ENCODE measurements at regions not wholly inside any gene's neighbourhood (a gene's known extent, or its start where the extent isn't known, plus 50 kb on each side); places are given as distances from the start of the nearest gene placed in this dataset.

DNA sequence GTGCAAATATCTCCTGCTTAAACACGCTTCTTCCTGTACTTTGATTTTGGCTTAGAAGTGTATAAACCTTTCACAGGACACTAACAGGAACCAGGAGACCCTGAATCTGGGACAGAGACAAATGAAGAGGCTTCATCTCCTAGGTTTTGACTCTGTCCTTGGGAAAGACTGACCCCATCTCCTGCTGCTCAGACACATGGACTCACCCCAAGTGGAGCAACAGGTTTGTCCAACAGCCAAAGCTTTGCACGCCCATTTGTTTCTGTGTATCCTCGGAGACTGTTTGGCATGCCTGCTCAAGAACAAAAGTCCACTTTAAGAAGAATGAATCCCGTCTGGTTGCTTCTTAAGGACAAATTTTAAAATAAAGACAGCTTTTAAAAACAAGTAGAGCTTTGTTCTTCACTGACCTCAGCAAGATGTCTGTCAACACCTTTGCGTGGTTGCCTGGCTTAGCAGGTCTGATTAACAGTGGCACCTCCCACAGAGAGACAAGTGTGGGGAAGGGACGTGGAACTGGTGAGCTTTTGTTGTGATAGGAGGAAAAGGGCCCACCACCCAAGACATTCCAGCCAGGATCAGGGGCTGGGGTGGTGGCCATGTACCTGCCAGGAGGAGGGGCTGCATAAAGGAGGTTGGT lies 202.6 kb downstream of the SOD2 start:
- Mint-ChIP-seq H3K36me3 (no peaks in the 10 kb centered on the region), H3K27ac (no peak overlapping the region), H3K9me3 (peaks cover 0 to 4% (median 0%) of the 10 kb centered on the region in 7 donors), H3K4me1 (no peaks in the 10 kb centered on the region), H3K27me3 (peaks cover 12% of the 10 kb centered on the region), H3K4me3 (no peak overlapping the region)
- H3K27ac ChIP-seq (ENCODE audit: insufficient read depth, low read length, poor library complexity, severe bottlenecking): no peak overlapping the region
- DNase-seq (no peak), ATAC-seq (ENCODE audit: low read depth in 2 of 2) (no peak)
- H3K4me1 ChIP-seq (ENCODE audit: control insufficient read depth, insufficient read depth, low read length, poor library complexity, severe bottlenecking): no peaks in the 10 kb centered on the region
- no peaks in the 10 kb centered on the region for H3K36me3 ChIP-seq (ENCODE audit: control insufficient read depth, insufficient read depth, low read length)
- H3K27me3 ChIP-seq (ENCODE audit: control insufficient read depth, insufficient read depth, low read length): no peaks in the 10 kb centered on the region
- H3K4me3 ChIP-seq (ENCODE audit: low read depth, low read length): no peak overlapping the region
- no peaks in the 10 kb centered on the region for H3K9me3 ChIP-seq (ENCODE audit: control insufficient read depth in 2 of 2, low read length in 2 of 2)

GRCh38 chr6:159487636-159488035 lies 205.4 kb downstream of the SOD2 start:
- Histone ChIP-seq H3K9me3 (ENCODE audit: control insufficient read depth in 2 of 2, low read length in 2 of 2) (no peaks in the 10 kb centered on the region), H3K4me1 (ENCODE audit: control insufficient read depth, insufficient read depth, low read length, poor library complexity, severe bottlenecking) (no peaks in the 10 kb centered on the region), H3K4me3 (ENCODE audit: low read depth, low read length) (no peak overlapping the region), H3K27ac (ENCODE audit: insufficient read depth, low read length, poor library complexity, severe bottlenecking) (no peak overlapping the region), H3K27me3 (ENCODE audit: control insufficient read depth, insufficient read depth, low read length) (peaks cover 6% of the 10 kb centered on the region), H3K36me3 (ENCODE audit: control insufficient read depth, insufficient read depth, low read length) (no peaks in the 10 kb centered on the region)
- DNase-seq: no peak
- Mint-ChIP-seq H3K9me3 (no peaks in the 10 kb centered on the region), H3K36me3 (no peaks in the 10 kb centered on the region), H3K27me3 (peaks cover 16% of the 10 kb centered on the region), H3K27ac (no peak overlapping the region), H3K4me3 (no peak overlapping the region), H3K4me1 (no peaks in the 10 kb centered on the region)
- ATAC-seq (ENCODE audit: low read depth in 2 of 2): no peak

GRCh38 chr6:159483259-159483658 lies 209.8 kb downstream of the SOD2 start:
- Mint-ChIP-seq H3K4me3 (no peak overlapping the region), H3K4me1 (no peaks in the 10 kb centered on the region), H3K27ac (no peak overlapping the region), H3K27me3 (peaks cover 30% of the 10 kb centered on the region), H3K9me3 (no peaks in the 10 kb centered on the region), H3K36me3 (no peaks in the 10 kb centered on the region)
- no peak for ATAC-seq (ENCODE audit: low read depth in 2 of 2)
- Histone ChIP-seq H3K36me3 (ENCODE audit: control insufficient read depth, insufficient read depth, low read length) (no peaks in the 10 kb centered on the region), H3K9me3 (ENCODE audit: control insufficient read depth in 2 of 2, low read length in 2 of 2) (no peaks in the 10 kb centered on the region), H3K4me1 (ENCODE audit: control insufficient read depth, insufficient read depth, low read length, poor library complexity, severe bottlenecking) (no peaks in the 10 kb centered on the region), H3K27me3 (ENCODE audit: control insufficient read depth, insufficient read depth, low read length) (peaks cover 9% of the 10 kb centered on the region), H3K27ac (ENCODE audit: insufficient read depth, low read length, poor library complexity, severe bottlenecking) (no peak overlapping the region), H3K4me3 (ENCODE audit: low read depth, low read length) (no peak overlapping the region)
- no peak for DNase-seq

DNA sequence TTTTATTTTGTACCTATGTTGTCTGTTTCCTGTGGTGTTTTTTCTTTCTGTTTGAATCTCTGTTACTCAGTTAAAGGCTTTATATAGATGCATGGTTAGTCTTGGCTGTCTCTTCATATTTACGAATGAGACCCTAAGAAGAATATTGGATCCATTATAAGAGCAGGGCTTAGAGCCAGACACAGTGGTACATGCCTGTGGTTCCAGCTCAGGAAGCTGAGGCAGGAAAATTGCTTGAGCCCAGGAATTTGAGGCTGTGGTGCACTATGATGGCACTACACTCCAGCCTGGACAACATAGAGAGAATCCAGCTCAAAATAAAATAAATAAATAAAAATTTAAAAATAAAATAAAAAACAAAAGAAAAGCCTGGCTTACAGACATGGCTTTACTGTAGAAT lies 211.1 kb downstream of the SOD2 start:
- Mint-ChIP-seq H3K27ac (no peak overlapping the region), H3K9me3 (no peaks in the 10 kb centered on the region), H3K27me3 (peaks cover 30% of the 10 kb centered on the region), H3K4me1 (no peaks in the 10 kb centered on the region), H3K36me3 (no peaks in the 10 kb centered on the region), H3K4me3 (no peak overlapping the region)
- no peak overlapping the region for H3K27ac ChIP-seq (ENCODE audit: insufficient read depth, low read length, poor library complexity, severe bottlenecking)
- no peak overlapping the region for H3K4me3 ChIP-seq (ENCODE audit: low read depth, low read length)
- H3K9me3 ChIP-seq (ENCODE audit: control insufficient read depth in 2 of 2, low read length in 2 of 2): no peaks in the 10 kb centered on the region
- DNase-seq (no peak), ATAC-seq (ENCODE audit: low read depth in 2 of 2) (no peak)
- H3K27me3 ChIP-seq (ENCODE audit: control insufficient read depth, insufficient read depth, low read length): peaks cover 11% of the 10 kb centered on the region
- no peaks in the 10 kb centered on the region for H3K4me1 ChIP-seq (ENCODE audit: control insufficient read depth, insufficient read depth, low read length, poor library complexity, severe bottlenecking)
- no peaks in the 10 kb centered on the region for H3K36me3 ChIP-seq (ENCODE audit: control insufficient read depth, insufficient read depth, low read length)

DNA sequence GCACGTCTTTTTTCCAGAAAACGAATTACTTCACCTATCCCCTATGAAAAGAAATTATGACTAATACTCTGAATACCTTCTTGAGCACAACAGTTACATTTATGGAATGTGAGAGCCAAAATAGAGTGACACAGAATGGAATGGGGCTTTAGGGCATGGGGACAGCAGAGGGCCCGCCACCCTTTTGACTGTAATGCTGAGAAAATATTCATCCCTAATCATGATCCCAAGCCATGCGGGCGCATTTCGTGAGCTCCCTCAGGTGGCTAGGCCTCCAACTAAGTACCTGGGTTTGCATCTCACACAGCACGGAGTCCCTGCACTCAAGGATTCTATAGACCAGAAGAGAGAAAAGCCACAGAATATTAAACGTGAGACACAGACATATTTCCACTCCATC lies 212.6 kb downstream of the SOD2 start:
- Histone ChIP-seq H3K4me1 (ENCODE audit: control insufficient read depth, insufficient read depth, low read length, poor library complexity, severe bottlenecking) (no peaks in the 10 kb centered on the region), H3K9me3 (ENCODE audit: control insufficient read depth in 2 of 2, low read length in 2 of 2) (no peaks in the 10 kb centered on the region)

DNA sequence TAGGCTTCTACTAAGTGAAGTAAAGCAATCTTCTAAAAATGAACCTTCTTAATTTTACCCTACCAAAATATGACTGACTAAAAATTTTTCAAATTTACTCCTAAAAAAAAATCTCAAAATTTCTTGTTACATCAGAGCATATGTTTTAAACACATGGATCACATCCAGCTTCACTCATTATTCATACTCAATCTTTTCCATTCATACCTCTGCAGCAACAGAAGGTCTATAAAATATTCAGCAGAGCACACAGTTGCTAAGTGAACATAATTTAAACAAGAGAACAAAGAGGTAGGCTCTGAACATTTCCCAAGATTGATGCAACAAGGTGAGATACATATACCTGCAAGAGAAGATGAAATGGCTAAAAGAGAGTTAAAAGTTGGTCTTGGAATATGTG lies 213.9 kb downstream of the SOD2 start:
- no peaks in the 10 kb centered on the region for H3K9me3 ChIP-seq (ENCODE audit: control insufficient read depth in 2 of 2, low read length in 2 of 2)
- Mint-ChIP-seq H3K27ac (no peak overlapping the region), H3K36me3 (no peaks in the 10 kb centered on the region), H3K4me3 (no peak overlapping the region), H3K9me3 (peaks cover 0 to 2% (median 0%) of the 10 kb centered on the region in 7 donors), H3K27me3 (peaks cover 30% of the 10 kb centered on the region), H3K4me1 (no peaks in the 10 kb centered on the region)
- no peaks in the 10 kb centered on the region for H3K4me1 ChIP-seq (ENCODE audit: control insufficient read depth, insufficient read depth, low read length, poor library complexity, severe bottlenecking)
- H3K36me3 ChIP-seq (ENCODE audit: control insufficient read depth, insufficient read depth, low read length): no peaks in the 10 kb centered on the region
- DNase-seq (no peak), ATAC-seq (ENCODE audit: low read depth in 2 of 2) (no peak)
- H3K27me3 ChIP-seq (ENCODE audit: control insufficient read depth, insufficient read depth, low read length): peaks cover 11% of the 10 kb centered on the region
- no peak overlapping the region for H3K4me3 ChIP-seq (ENCODE audit: low read depth, low read length)
- no peak overlapping the region for H3K27ac ChIP-seq (ENCODE audit: insufficient read depth, low read length, poor library complexity, severe bottlenecking)

More for the DNA sequence above, 212.6 kb downstream of the SOD2 start:
- ATAC-seq (ENCODE audit: low read depth in 2 of 2) (no peak), DNase-seq (no peak)
- Mint-ChIP-seq H3K27me3 (peaks cover 30% of the 10 kb centered on the region), H3K27ac (no peak overlapping the region), H3K36me3 (no peaks in the 10 kb centered on the region), H3K9me3 (peaks cover 0 to 2% (median 0%) of the 10 kb centered on the region in 7 donors), H3K4me3 (no peak overlapping the region), H3K4me1 (no peaks in the 10 kb centered on the region)
- Histone ChIP-seq H3K4me3 (ENCODE audit: low read depth, low read length) (no peak overlapping the region), H3K36me3 (ENCODE audit: control insufficient read depth, insufficient read depth, low read length) (no peaks in the 10 kb centered on the region), H3K27me3 (ENCODE audit: control insufficient read depth, insufficient read depth, low read length) (peaks cover 13% of the 10 kb centered on the region), H3K27ac (ENCODE audit: insufficient read depth, low read length, poor library complexity, severe bottlenecking) (no peak overlapping the region)

- ATAC-seq (ENCODE audit: low read depth in 2 of 2) (no peak), DNase-seq (no peak)
- H3K27me3 Mint-ChIP-seq: peaks cover 2% of the 10 kb centered on the region
- Histone ChIP-seq H3K36me3 (ENCODE audit: control insufficient read depth, insufficient read depth, low read length) (no peaks in the 10 kb centered on the region), H3K9me3 (ENCODE audit: control insufficient read depth in 2 of 2, low read length in 2 of 2) (no peaks in the 10 kb centered on the region), H3K4me1 (ENCODE audit: control insufficient read depth, insufficient read depth, low read length, poor library complexity, severe bottlenecking) (no peaks in the 10 kb centered on the region), H3K4me3 (ENCODE audit: low read depth, low read length) (no peak overlapping the region), H3K27ac (ENCODE audit: insufficient read depth, low read length, poor library complexity, severe bottlenecking) (no peak overlapping the region), H3K27me3 (ENCODE audit: control insufficient read depth, insufficient read depth, low read length) (peaks cover 4% of the 10 kb centered on the region)
- no peak overlapping the region for H3K27ac Mint-ChIP-seq
- no peak overlapping the region for H3K4me3 Mint-ChIP-seq
- no peaks in the 10 kb centered on the region for H3K4me1 Mint-ChIP-seq
- no peaks in the 10 kb centered on the region for H3K36me3 Mint-ChIP-seq
- peaks cover 0 to 5% (median 1%) of the 10 kb centered on the region in 7 donors for H3K9me3 Mint-ChIP-seq
These were observed 219.4 kb downstream of the SOD2 start for GRCh38 chr6:159473475-159474263.

GRCh38 chr6:159470397-159470796 lies 222.6 kb downstream of the SOD2 start:
- Mint-ChIP-seq H3K36me3 (no peaks in the 10 kb centered on the region), H3K4me1 (peaks cover 0 to 2% (median 0%) of the 10 kb centered on the region in 4 donors), H3K4me3 (no peak overlapping the region), H3K27ac (no peak overlapping the region), H3K9me3 (peaks cover 0 to 5% (median 0%) of the 10 kb centered on the region in 7 donors), H3K27me3 (peaks cover 12% of the 10 kb centered on the region)
- Histone ChIP-seq H3K9me3 (ENCODE audit: control insufficient read depth in 2 of 2, low read length in 2 of 2) (no peaks in the 10 kb centered on the region), H3K4me1 (ENCODE audit: control insufficient read depth, insufficient read depth, low read length, poor library complexity, severe bottlenecking) (no peaks in the 10 kb centered on the region), H3K36me3 (ENCODE audit: control insufficient read depth, insufficient read depth, low read length) (no peaks in the 10 kb centered on the region), H3K27ac (ENCODE audit: insufficient read depth, low read length, poor library complexity, severe bottlenecking) (no peak overlapping the region), H3K27me3 (ENCODE audit: control insufficient read depth, insufficient read depth, low read length) (peaks cover 2% of the 10 kb centered on the region), H3K4me3 (ENCODE audit: low read depth, low read length) (no peak overlapping the region)
- ATAC-seq (ENCODE audit: low read depth in 2 of 2) (no peak), DNase-seq (no peak)

Measured in CD4-positive, CD25-positive, alpha-beta regulatory T cell (primary cell).